Retina (tissue), 1 donor: ENCODE measurements at regions not wholly inside any gene's neighbourhood (a gene's known extent, or its start where the extent isn't known, plus 50 kb on each side); places are given as distances from the start of the nearest gene placed in this dataset.

ENCODE experiments used
- DNase-seq: peaks from one replicate; pipeline ENCODE4 v3.0.0-alpha.2; 2016

GRCh38 chr21:20728691-20729090 is 269.5 kb upstream of the NCAM2 start:
- DNase-seq, result no peak

DNA sequence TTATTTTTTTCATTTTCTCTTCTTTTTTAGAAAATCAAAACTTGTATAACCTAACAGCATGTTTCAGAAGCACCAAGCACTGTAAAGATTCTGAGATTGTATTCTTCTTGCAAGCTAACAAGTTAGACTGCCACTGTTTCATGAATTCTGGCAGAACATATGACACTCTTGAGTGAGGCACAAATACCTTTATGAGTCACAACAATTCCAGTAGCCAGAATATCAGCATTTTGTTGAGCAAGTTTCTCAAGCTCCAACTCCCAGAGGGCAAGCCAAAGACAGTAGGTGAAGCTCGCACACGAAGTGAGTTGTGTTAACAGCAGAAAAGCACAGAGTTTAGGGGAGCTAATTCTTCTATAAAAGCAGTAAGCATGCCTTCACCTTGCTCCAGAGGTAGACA is 268.8 kb upstream of the NCAM2 start:
- no peak for DNase-seq

GRCh38 chr21:20730441-20730840 is 267.8 kb upstream of the NCAM2 start:
- no peak for DNase-seq

GRCh38 chr21:20735257-20735656 is 263.0 kb upstream of the NCAM2 start:
- no peak for DNase-seq

- no peak for DNase-seq
These were observed 260.8 kb upstream of the NCAM2 start for GRCh38 chr21:20737227-20737913.

DNA sequence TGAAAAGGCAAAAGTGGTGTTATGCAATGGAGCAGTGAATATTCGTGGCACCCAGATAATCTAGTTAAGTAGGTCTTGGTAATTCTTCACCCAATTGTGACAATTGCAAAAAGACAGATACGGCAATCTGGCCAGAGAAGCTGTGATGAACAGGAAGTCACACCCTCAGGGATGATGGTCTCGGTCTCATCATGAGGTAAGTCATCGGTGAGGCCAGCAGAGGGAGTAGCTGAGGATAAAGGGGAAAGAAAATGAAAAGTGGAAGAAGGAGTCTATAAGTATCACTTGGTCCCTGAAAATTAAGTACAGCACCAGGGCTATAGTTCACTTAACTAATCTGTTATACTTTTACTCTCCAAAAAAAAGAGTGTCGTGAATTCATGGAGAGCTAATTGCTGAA is 258.8 kb upstream of the NCAM2 start:
- DNase-seq, result no peak

- no peak for DNase-seq
These were observed 256.8 kb upstream of the NCAM2 start for GRCh38 chr21:20741445-20741844.

DNA sequence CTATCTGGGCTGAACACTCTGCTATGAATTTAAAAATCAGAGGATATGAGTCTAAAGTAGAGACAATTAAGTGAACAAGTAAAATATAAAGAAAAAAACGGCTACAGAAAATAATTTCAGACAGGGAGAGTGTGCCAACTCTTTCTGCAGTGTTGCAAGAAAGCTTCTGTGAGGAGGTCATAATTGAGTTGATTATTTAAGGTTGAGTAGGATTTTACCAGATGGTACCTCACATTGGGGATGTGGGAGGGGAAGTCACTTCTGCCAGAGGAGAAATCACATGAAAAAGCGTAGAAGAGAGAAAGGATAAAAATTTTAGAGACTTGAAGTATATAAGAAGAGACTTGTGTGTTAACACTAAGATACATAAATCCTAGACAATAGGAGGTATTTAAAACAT is 238.0 kb upstream of the NCAM2 start:
- peak; percentile 14 for DNase-seq

DNA sequence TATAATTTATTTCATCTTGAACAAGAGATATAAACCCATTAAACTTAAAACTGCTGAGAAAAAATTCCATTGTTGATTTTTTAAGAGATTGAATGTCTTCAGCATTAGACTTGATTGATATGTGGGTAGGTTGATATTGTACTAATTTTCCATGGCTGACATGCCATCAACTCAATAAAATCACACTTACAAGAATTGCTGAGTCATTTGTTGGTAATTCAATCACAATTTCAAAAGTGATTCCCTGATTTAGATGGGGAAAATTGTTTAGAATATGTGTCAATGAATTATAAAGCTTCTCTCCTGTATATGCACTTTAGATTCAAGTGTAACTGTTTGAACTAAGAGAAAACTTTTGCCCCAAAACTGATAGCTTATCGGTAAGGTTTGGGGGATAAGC is 223.5 kb upstream of the NCAM2 start:
- DNase-seq, result no peak

- no peak for DNase-seq
These were observed 218.9 kb upstream of the NCAM2 start for GRCh38 chr21:20779321-20779720.

DNA sequence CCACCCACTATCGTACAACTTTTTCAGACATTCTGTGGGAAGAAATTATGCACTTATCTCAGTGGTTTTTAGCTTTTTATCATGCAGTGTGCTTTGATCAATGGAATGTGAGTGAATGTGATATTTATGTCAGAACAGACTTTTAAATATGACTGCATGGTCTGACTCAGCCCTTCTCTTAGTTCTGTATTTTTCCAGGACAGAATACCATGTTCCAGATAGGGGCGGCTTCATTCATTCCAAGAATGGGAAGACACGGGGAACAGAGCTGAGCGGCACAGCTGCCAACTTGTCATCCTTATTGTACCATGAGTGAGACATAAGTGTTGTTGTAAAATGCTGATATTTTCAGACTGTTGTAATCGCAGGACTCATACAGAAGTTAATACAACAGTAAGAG is 214.6 kb upstream of the NCAM2 start:
- no peak for DNase-seq

DNA sequence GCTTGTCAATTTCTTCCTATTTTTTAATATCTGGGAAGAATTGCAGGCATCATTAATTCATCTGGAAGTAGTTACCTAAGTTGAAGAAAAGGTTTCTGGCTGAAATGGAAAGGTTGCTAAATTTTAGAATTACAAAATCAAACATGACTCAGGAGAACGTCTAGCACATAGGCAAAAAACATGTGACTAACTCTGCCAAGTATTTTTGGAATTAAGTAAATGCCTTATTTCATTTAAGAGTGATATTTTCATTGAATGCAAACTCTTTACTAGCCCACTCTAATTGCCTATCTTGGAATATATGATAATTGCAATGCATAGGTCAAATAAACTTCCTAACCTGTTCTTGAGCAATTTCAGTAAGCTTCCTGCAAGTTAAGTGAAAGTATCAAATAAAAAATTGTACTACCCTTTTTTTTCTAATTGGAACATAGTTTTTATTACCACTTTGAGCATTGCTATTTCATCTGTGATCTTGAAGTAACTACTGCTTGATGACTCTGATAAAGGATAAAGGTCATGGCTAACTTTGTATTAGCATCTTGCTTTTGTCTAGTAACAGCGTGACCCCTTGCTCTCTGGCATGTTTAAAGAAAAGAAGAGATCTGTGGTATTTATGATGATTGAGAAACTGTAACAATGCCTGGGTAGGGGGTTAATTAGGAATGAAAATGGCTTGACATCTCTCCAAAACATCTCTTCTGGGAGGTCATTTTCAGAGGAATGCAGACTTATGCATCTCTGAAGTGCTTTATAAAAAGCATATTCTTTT is 208.3 kb upstream of the NCAM2 start:
- peak; percentile 18 for DNase-seq

- no peak for DNase-seq
These were observed 198.1 kb upstream of the NCAM2 start for GRCh38 chr21:20800106-20800505.

GRCh38 chr21:20802201-20802600 is 196.0 kb upstream of the NCAM2 start:
- DNase-seq, result no peak

GRCh38 chr21:20802631-20803260 is 195.5 kb upstream of the NCAM2 start:
- DNase-seq, result no peak

DNA sequence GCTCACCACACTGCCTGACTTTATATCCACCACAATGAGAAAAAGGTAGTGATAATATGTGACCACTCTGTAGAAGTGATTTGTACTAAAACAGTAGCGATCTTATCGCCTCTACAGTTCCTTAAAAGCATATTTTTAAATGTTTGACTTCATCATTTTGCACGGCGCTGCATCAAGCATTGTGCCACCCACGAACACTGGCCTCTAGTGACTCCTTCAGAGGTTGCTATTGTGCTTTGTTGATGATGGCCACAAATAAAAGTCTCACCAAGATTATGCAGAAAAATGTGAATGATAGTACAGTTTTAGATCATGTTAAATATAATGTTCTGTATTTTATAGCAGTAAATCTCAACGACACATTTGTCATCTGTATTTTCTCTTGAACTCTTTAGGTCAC is 186.5 kb upstream of the NCAM2 start:
- no peak for DNase-seq

DNA sequence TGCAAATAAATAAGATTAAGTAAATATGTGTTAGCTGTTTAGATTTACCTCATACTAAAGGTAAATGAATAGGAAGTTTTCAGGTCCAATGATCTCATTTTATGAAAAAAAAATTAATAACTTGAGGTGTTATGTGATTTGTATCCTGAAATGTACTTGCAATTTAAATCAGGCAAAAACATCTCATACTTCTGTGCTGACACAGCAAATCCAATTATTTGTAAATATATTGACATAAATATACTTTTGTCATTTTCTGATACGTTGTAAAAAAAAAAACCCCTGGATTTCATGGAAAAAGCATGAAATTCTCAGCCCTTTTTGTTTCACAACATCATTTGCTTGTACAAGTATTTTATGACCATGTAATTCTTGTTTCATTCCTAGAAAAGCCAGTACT is 184.1 kb upstream of the NCAM2 start:
- DNase-seq, result no peak

DNA sequence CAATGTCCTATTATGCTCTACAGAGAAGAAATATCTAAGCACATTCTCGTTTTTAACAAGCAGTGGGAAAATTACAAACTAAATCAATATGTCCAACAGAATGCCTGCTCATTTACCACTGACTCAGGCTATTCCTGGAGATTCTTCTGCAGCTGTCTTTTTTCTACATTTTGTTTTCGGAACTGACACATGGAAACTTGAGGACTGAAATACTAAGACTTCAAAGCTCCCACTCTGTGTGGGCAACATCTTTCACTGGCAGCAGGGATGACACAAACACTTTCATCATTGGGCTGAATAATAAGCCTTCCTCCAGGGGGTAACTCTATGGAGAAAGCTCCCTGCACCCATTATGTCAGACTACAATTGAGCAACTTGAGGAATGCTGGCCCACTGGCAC is 175.5 kb upstream of the NCAM2 start:
- peak; percentile 45 for DNase-seq

DNA sequence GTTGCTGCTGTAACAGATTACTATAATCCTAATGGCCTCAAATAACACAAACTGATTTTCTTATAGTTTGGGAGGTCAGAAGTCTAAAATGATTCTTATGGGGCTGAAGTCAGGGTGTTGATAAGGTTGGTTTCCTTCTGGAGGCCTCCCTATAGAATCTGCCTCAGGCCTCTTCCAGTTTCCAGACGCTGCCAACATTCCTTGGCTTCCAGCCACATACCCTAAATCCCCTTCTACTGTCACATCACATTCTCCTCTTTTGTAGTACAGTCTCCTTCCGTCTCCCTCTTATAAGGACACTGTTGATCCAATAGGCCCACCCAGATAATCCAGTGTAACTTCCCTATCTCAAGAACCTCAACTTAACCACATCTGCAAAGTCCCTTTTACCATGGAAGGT is 145.3 kb upstream of the NCAM2 start:
- no peak for DNase-seq

- DNase-seq, result no peak
These were observed 141.3 kb upstream of the NCAM2 start for GRCh38 chr21:20856926-20857325.

GRCh38 chr21:20874202-20874601 is 124.0 kb upstream of the NCAM2 start:
- no peak for DNase-seq

GRCh38 chr21:20875742-20876141 is 122.5 kb upstream of the NCAM2 start:
- DNase-seq, result no peak

GRCh38 chr21:20877976-20878375 is 120.2 kb upstream of the NCAM2 start:
- no peak for DNase-seq
